ENCODE measurements at regions not wholly inside any gene's neighbourhood (a gene's known extent, or its start where the extent isn't known, plus 50 kb on each side); places are given as distances from the start of the nearest gene placed in this dataset.

DNA sequence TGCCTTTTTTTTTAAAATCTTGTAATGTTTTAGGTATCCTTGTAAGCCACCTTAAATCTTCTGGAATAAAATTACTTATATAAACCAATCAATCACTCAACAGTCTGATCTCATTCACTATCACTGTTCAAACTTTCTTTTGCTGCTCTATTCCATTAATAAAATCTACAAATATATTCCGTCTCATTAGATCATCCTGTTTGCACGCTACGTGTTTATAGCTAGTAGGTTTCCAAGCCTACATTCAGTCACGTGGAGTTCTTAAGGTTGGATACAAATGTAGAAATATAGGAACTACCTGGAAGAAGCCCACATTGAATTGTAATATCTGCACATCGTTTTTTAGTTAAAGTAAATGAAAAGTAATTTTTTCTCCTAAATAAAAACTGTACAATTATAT lies 274.8 kb upstream of the CNTN4 start:
- no peaks in the 10 kb centered on the region for H3K9me3 ChIP-seq (ENCODE audit: control insufficient read depth in 1 of 2, low read length in 2 of 2)
- intact Hi-C loops (cut with micrococcal nuclease), result no loop called here
- H3K27ac Mint-ChIP-seq, result no peak overlapping the region
- no peaks in the 10 kb centered on the region for H3K27me3 Mint-ChIP-seq
- H3K9me3 Mint-ChIP-seq, result peaks cover 0 to 9% (median 3%) of the 10 kb centered on the region in 8 donors
- no peaks in the 10 kb centered on the region for H3K4me1 ChIP-seq (ENCODE audit: insufficient read depth, low read length)
- no peak overlapping the region for H3K4me3 Mint-ChIP-seq
- ChIA-PET CTCF (ENCODE audit: partially characterized antibody) (no interaction called here), POLR2A (ENCODE audit: partially characterized antibody) (no interaction called here)
- no peaks in the 10 kb centered on the region for H3K27me3 ChIP-seq (ENCODE audit: insufficient read depth, low read length)
- H3K36me3 ChIP-seq (ENCODE audit: insufficient read depth, low read length), result no peaks in the 10 kb centered on the region
- no peak overlapping the region for H3K4me3 ChIP-seq (ENCODE audit: low read length in 2 of 2)
- H3K27ac ChIP-seq (ENCODE audit: low read depth, low read length), result no peak overlapping the region
- H3K4me1 Mint-ChIP-seq, result no peaks in the 10 kb centered on the region
- no peaks in the 10 kb centered on the region for H3K36me3 Mint-ChIP-seq
- no peak for DNase-seq

- no peaks in the 10 kb centered on the region for H3K27me3 ChIP-seq (ENCODE audit: insufficient read depth, low read length)
- H3K27ac ChIP-seq (ENCODE audit: low read depth, low read length), result no peak overlapping the region
- no peaks in the 10 kb centered on the region for H3K4me1 ChIP-seq (ENCODE audit: insufficient read depth, low read length)
- H3K4me3 ChIP-seq (ENCODE audit: low read length in 2 of 2), result no peak overlapping the region
- Mint-ChIP-seq H3K4me1 (no peaks in the 10 kb centered on the region), H3K27me3 (no peaks in the 10 kb centered on the region), H3K9me3 (peaks cover 0 to 9% (median 3%) of the 10 kb centered on the region in 8 donors), H3K4me3 (no peak overlapping the region), H3K27ac (no peak overlapping the region), H3K36me3 (no peaks in the 10 kb centered on the region)
- H3K9me3 ChIP-seq (ENCODE audit: control insufficient read depth in 1 of 2, low read length in 2 of 2), result no peaks in the 10 kb centered on the region
- no peaks in the 10 kb centered on the region for H3K36me3 ChIP-seq (ENCODE audit: insufficient read depth, low read length)
- ChIA-PET POLR2A (ENCODE audit: partially characterized antibody) (no interaction called here), CTCF (ENCODE audit: partially characterized antibody) (no interaction called here)
- DNase-seq, result no peak
- intact Hi-C loops (cut with micrococcal nuclease), result no loop called here
These were observed 274.3 kb upstream of the CNTN4 start for GRCh38 chr3:1824359-1824758.

- no peak overlapping the region for H3K4me3 Mint-ChIP-seq
These were observed 270.1 kb upstream of the CNTN4 start for GRCh38 chr3:1828519-1828918.

GRCh38 chr3:1830851-1831250 lies 267.8 kb upstream of the CNTN4 start:
- H3K4me3 Mint-ChIP-seq, result no peak overlapping the region
- no peak overlapping the region for H3K27ac Mint-ChIP-seq
- H3K36me3 Mint-ChIP-seq, result no peaks in the 10 kb centered on the region
- Histone ChIP-seq H3K4me3 (ENCODE audit: low read length in 2 of 2) (no peak overlapping the region), H3K9me3 (ENCODE audit: control insufficient read depth in 1 of 2, low read length in 2 of 2) (no peaks in the 10 kb centered on the region), H3K27ac (ENCODE audit: low read depth, low read length) (no peak overlapping the region), H3K36me3 (ENCODE audit: insufficient read depth, low read length) (no peaks in the 10 kb centered on the region), H3K27me3 (ENCODE audit: insufficient read depth, low read length) (no peaks in the 10 kb centered on the region), H3K4me1 (ENCODE audit: insufficient read depth, low read length) (no peaks in the 10 kb centered on the region)
- H3K27me3 Mint-ChIP-seq, result no peaks in the 10 kb centered on the region
- no peaks in the 10 kb centered on the region for H3K4me1 Mint-ChIP-seq
- no peak for DNase-seq
- ChIA-PET CTCF (ENCODE audit: partially characterized antibody) (no interaction called here), POLR2A (ENCODE audit: partially characterized antibody) (no interaction called here)
- H3K9me3 Mint-ChIP-seq, result peaks cover 0 to 8% (median 3%) of the 10 kb centered on the region in 8 donors
- intact Hi-C loops (cut with micrococcal nuclease), result no loop called here

More at GRCh38 chr3:1828519-1828918, 270.1 kb upstream of the CNTN4 start:
- Histone ChIP-seq H3K9me3 (ENCODE audit: control insufficient read depth in 1 of 2, low read length in 2 of 2) (no peaks in the 10 kb centered on the region), H3K4me3 (ENCODE audit: low read length in 2 of 2) (no peak overlapping the region), H3K4me1 (ENCODE audit: insufficient read depth, low read length) (no peaks in the 10 kb centered on the region), H3K27me3 (ENCODE audit: insufficient read depth, low read length) (no peaks in the 10 kb centered on the region), H3K27ac (ENCODE audit: low read depth, low read length) (no peak overlapping the region), H3K36me3 (ENCODE audit: insufficient read depth, low read length) (no peaks in the 10 kb centered on the region)
- H3K27me3 Mint-ChIP-seq, result no peaks in the 10 kb centered on the region
- no peaks in the 10 kb centered on the region for H3K36me3 Mint-ChIP-seq
- intact Hi-C loops (cut with micrococcal nuclease), result no loop called here
- peaks cover 0 to 9% (median 2%) of the 10 kb centered on the region in 8 donors for H3K9me3 Mint-ChIP-seq
- H3K27ac Mint-ChIP-seq, result no peak overlapping the region
- ChIA-PET POLR2A (ENCODE audit: partially characterized antibody) (no interaction called here), CTCF (ENCODE audit: partially characterized antibody) (no interaction called here)
- no peaks in the 10 kb centered on the region for H3K4me1 Mint-ChIP-seq
- no peak for DNase-seq

GRCh38 chr3:1832395-1832794 lies 266.3 kb upstream of the CNTN4 start:
- Mint-ChIP-seq H3K27ac (no peak overlapping the region), H3K9me3 (peaks cover 0 to 8% (median 1%) of the 10 kb centered on the region in 8 donors), H3K36me3 (no peaks in the 10 kb centered on the region), H3K4me3 (no peak overlapping the region), H3K4me1 (no peaks in the 10 kb centered on the region), H3K27me3 (no peaks in the 10 kb centered on the region)
- Histone ChIP-seq H3K36me3 (ENCODE audit: insufficient read depth, low read length) (no peaks in the 10 kb centered on the region), H3K27ac (ENCODE audit: low read depth, low read length) (no peak overlapping the region), H3K4me1 (ENCODE audit: insufficient read depth, low read length) (no peaks in the 10 kb centered on the region), H3K4me3 (ENCODE audit: low read length in 2 of 2) (no peak overlapping the region), H3K27me3 (ENCODE audit: insufficient read depth, low read length) (no peaks in the 10 kb centered on the region), H3K9me3 (ENCODE audit: control insufficient read depth in 1 of 2, low read length in 2 of 2) (no peaks in the 10 kb centered on the region)
- no peak for DNase-seq
- ChIA-PET CTCF (ENCODE audit: partially characterized antibody) (no interaction called here), POLR2A (ENCODE audit: partially characterized antibody) (no interaction called here)
- intact Hi-C loops (cut with micrococcal nuclease), result no loop called here

- Mint-ChIP-seq H3K27ac (no peak overlapping the region), H3K9me3 (peaks cover 0 to 8% (median 4%) of the 10 kb centered on the region in 8 donors), H3K4me3 (no peak overlapping the region), H3K27me3 (no peaks in the 10 kb centered on the region), H3K36me3 (no peaks in the 10 kb centered on the region), H3K4me1 (no peaks in the 10 kb centered on the region)
- POLR2A ChIA-PET (ENCODE audit: partially characterized antibody), result no interaction called here
- intact Hi-C loops (cut with micrococcal nuclease), result no loop called here
- DNase-seq, result no peak
- CTCF ChIA-PET (ENCODE audit: partially characterized antibody), result no interaction called here
- Histone ChIP-seq H3K9me3 (ENCODE audit: control insufficient read depth in 1 of 2, low read length in 2 of 2) (no peaks in the 10 kb centered on the region), H3K4me3 (ENCODE audit: low read length in 2 of 2) (no peak overlapping the region), H3K36me3 (ENCODE audit: insufficient read depth, low read length) (no peaks in the 10 kb centered on the region), H3K27me3 (ENCODE audit: insufficient read depth, low read length) (no peaks in the 10 kb centered on the region), H3K4me1 (ENCODE audit: insufficient read depth, low read length) (no peaks in the 10 kb centered on the region), H3K27ac (ENCODE audit: low read depth, low read length) (no peak overlapping the region)
These were observed 255.6 kb upstream of the CNTN4 start for GRCh38 chr3:1843111-1843510.

- Mint-ChIP-seq H3K27me3 (no peaks in the 10 kb centered on the region), H3K4me3 (no peak overlapping the region), H3K27ac (no peak overlapping the region), H3K9me3 (peaks cover 0 to 8% (median 3%) of the 10 kb centered on the region in 8 donors), H3K4me1 (no peaks in the 10 kb centered on the region), H3K36me3 (no peaks in the 10 kb centered on the region)
- H3K9me3 ChIP-seq (ENCODE audit: control insufficient read depth in 1 of 2, low read length in 2 of 2), result no peaks in the 10 kb centered on the region
- H3K27me3 ChIP-seq (ENCODE audit: insufficient read depth, low read length), result no peaks in the 10 kb centered on the region
- intact Hi-C loops (cut with micrococcal nuclease), result no loop called here
- H3K4me3 ChIP-seq (ENCODE audit: low read length in 2 of 2), result no peak overlapping the region
- H3K27ac ChIP-seq (ENCODE audit: low read depth, low read length), result no peak overlapping the region
- no peak for DNase-seq
- CTCF ChIA-PET (ENCODE audit: partially characterized antibody), result no interaction called here
- no peaks in the 10 kb centered on the region for H3K4me1 ChIP-seq (ENCODE audit: insufficient read depth, low read length)
- H3K36me3 ChIP-seq (ENCODE audit: insufficient read depth, low read length), result no peaks in the 10 kb centered on the region
- POLR2A ChIA-PET (ENCODE audit: partially characterized antibody), result no interaction called here
These were observed 251.1 kb upstream of the CNTN4 start for GRCh38 chr3:1847571-1847970.

GRCh38 chr3:1848935-1849334 lies 249.7 kb upstream of the CNTN4 start:
- Histone ChIP-seq H3K27me3 (ENCODE audit: insufficient read depth, low read length) (no peaks in the 10 kb centered on the region), H3K4me3 (ENCODE audit: low read length in 2 of 2) (no peak overlapping the region), H3K36me3 (ENCODE audit: insufficient read depth, low read length) (no peaks in the 10 kb centered on the region), H3K4me1 (ENCODE audit: insufficient read depth, low read length) (no peaks in the 10 kb centered on the region), H3K9me3 (ENCODE audit: control insufficient read depth in 1 of 2, low read length in 2 of 2) (no peaks in the 10 kb centered on the region), H3K27ac (ENCODE audit: low read depth, low read length) (no peak overlapping the region)
- ChIA-PET CTCF (ENCODE audit: partially characterized antibody) (no interaction called here), POLR2A (ENCODE audit: partially characterized antibody) (no interaction called here)
- no peak overlapping the region for H3K4me3 Mint-ChIP-seq
- no peaks in the 10 kb centered on the region for H3K4me1 Mint-ChIP-seq
- intact Hi-C loops (cut with micrococcal nuclease), result no loop called here
- H3K27ac Mint-ChIP-seq, result no peak overlapping the region
- peaks cover 0 to 8% (median 2%) of the 10 kb centered on the region in 8 donors for H3K9me3 Mint-ChIP-seq
- no peaks in the 10 kb centered on the region for H3K36me3 Mint-ChIP-seq
- no peaks in the 10 kb centered on the region for H3K27me3 Mint-ChIP-seq
- DNase-seq, result no peak
